Retina (tissue), 1 donor: ENCODE measurements at regions not wholly inside any gene's neighbourhood (a gene's known extent, or its start where the extent isn't known, plus 50 kb on each side); places are given as distances from the start of the nearest gene placed in this dataset.
"Not testable (repeated sequence)": the region's sequence is repeated elsewhere in the genome, so short reads cannot be mapped to it uniquely, and the experiment has no call there.

Experiments used
- DNase-seq: peaks from one replicate; pipeline ENCODE4 v3.0.0-alpha.2; 2016

- DNase-seq, result not testable (repeated sequence)
Observed at GRCh38 chr14:19172745-19173144, 205.5 kb downstream of the POTEM start.

- not testable (repeated sequence) for DNase-seq
Observed at GRCh38 chr14:19173188-19173587, 206.0 kb downstream of the POTEM start.

GRCh38 chr14:19177435-19177834 lies 210.2 kb downstream of the POTEM start:
- not testable (repeated sequence) for DNase-seq

- DNase-seq, result not testable (repeated sequence)
Observed at GRCh38 chr14:19180297-19180696, 213.1 kb downstream of the POTEM start.

GRCh38 chr14:19180881-19181280 lies 213.6 kb downstream of the POTEM start:
- not testable (repeated sequence) for DNase-seq

- not testable (repeated sequence) for DNase-seq
Observed at GRCh38 chr14:19195146-19195545, 227.9 kb downstream of the POTEM start.

- DNase-seq, result not testable (repeated sequence)
Observed at GRCh38 chr14:19197488-19198234, 230.4 kb downstream of the POTEM start.

- DNase-seq, result not testable (repeated sequence)
Observed at GRCh38 chr14:19198341-19198740, 231.1 kb downstream of the POTEM start.

GRCh38 chr14:19201394-19202052 lies 232.6 kb downstream of the POTEG start:
- not testable (repeated sequence) for DNase-seq

GRCh38 chr14:19202053-19202442 lies 232.1 kb downstream of the POTEG start:
- not testable (repeated sequence) for DNase-seq

GRCh38 chr14:19203250-19203972 lies 230.7 kb downstream of the POTEG start:
- DNase-seq, result not testable (repeated sequence)

GRCh38 chr14:19204827-19205226 lies 229.3 kb downstream of the POTEG start:
- not testable (repeated sequence) for DNase-seq

- not testable (repeated sequence) for DNase-seq
Observed at GRCh38 chr14:19216480-19216879, 217.7 kb downstream of the POTEG start.

GRCh38 chr14:19219423-19219822 lies 214.7 kb downstream of the POTEG start:
- not testable (repeated sequence) for DNase-seq

- DNase-seq, result not testable (repeated sequence)
Observed at GRCh38 chr14:19231421-19231820, 202.7 kb downstream of the POTEG start.

- not testable (repeated sequence) for DNase-seq
Observed at GRCh38 chr14:19234059-19234458, 200.1 kb downstream of the POTEG start.

- DNase-seq, result not testable (repeated sequence)
Observed at GRCh38 chr14:19237656-19238055, 196.5 kb downstream of the POTEG start.

- DNase-seq, result not testable (repeated sequence)
Observed at GRCh38 chr14:19238584-19238983, 195.6 kb downstream of the POTEG start.

- not testable (repeated sequence) for DNase-seq
Observed at GRCh38 chr14:19239981-19240380, 194.2 kb downstream of the POTEG start.

GRCh38 chr14:19240387-19240786 lies 193.8 kb downstream of the POTEG start:
- not testable (repeated sequence) for DNase-seq

GRCh38 chr14:19241451-19241850 lies 192.7 kb downstream of the POTEG start:
- not testable (repeated sequence) for DNase-seq

GRCh38 chr14:19242529-19242928 lies 191.6 kb downstream of the POTEG start:
- not testable (repeated sequence) for DNase-seq

- DNase-seq, result not testable (repeated sequence)
Observed at GRCh38 chr14:19266908-19267307, 167.2 kb downstream of the POTEG start.
